HEK293T (cell line): ENCODE measurements at regions not wholly inside any gene's neighbourhood (a gene's known extent, or its start where the extent isn't known, plus 50 kb on each side); places are given as distances from the start of the nearest gene placed in this dataset.

Experiments
- CTCF ChIA-PET: fragments of 350-600 bp; formaldehyde crosslinking; extraction: SDS; loops from one replicate; lab custom pipeline; 2021; ENCODE audit warnings: antibody characterized with exemption, inconsistent platforms; lab: Yijun Ruan, JAX
- POLR2A ChIA-PET: fragments of 350-600 bp; formaldehyde crosslinking; extraction: SDS; loops from one replicate; lab custom pipeline; 2020; ENCODE audit warnings: antibody characterized with exemption, inconsistent platforms; lab: Yijun Ruan, JAX
- DNase-seq: peaks from one replicate; pipeline ENCODE4 v3.0.0; 2012; ENCODE audit warnings: mixed read lengths; ENCODE audit errors: extremely low spot score
- ARNT ChIP-seq: fragments of 450-650 bp; IDR thresholded peaks from 2 replicates; pipeline ENCODE4 v1.6.1; 2017; ENCODE audit warnings: mild to moderate bottlenecking
- BHLHE40 ChIP-seq: fragments of 450-650 bp; IDR thresholded peaks from 2 replicates; pipeline ENCODE4 v1.6.1; 2016; ENCODE audit warnings: mild to moderate bottlenecking, moderate library complexity, borderline replicate concordance
- CTBP1 ChIP-seq: fragments of 450-650 bp; IDR thresholded peaks from 2 replicates; pipeline ENCODE4 v1.6.1; 2016; ENCODE audit warnings: borderline replicate concordance
- ELF4 ChIP-seq: fragments of 450-650 bp; IDR thresholded peaks from 2 replicates; pipeline ENCODE4 v1.6.1; 2017; ENCODE audit warnings: antibody characterized with exemption
- FOXA1 ChIP-seq: fragments of 450-650 bp; IDR thresholded peaks from 2 replicates; pipeline ENCODE4 v1.6.1; 2016; ENCODE audit warnings: mild to moderate bottlenecking
- FOXK2 ChIP-seq: fragments of 450-650 bp; IDR thresholded peaks from 2 replicates; pipeline ENCODE4 v1.6.1; 2016; ENCODE audit warnings: mild to moderate bottlenecking
- FOXM1 ChIP-seq: fragments of 450-650 bp; IDR thresholded peaks from 2 replicates; pipeline ENCODE4 v1.6.1; 2017; ENCODE audit warnings: mild to moderate bottlenecking, borderline replicate concordance
- HDGF ChIP-seq: fragments of 450-650 bp; IDR thresholded peaks from 2 replicates; pipeline ENCODE4 v1.6.1; 2017; ENCODE audit warnings: antibody characterized with exemption, borderline replicate concordance
- L3MBTL2 ChIP-seq: fragments of 450-650 bp; conservative IDR thresholded peaks from 2 replicates; pipeline ENCODE4 v1.6.1; 2016; ENCODE audit warnings: mild to moderate bottlenecking
- LEF1 ChIP-seq: fragments of 450-650 bp; IDR thresholded peaks from 2 replicates; pipeline ENCODE4 v1.6.1; 2017; ENCODE audit warnings: mild to moderate bottlenecking, borderline replicate concordance
- NFRKB ChIP-seq: fragments of 450-650 bp; IDR thresholded peaks from 2 replicates; pipeline ENCODE4 v1.6.1; 2016; ENCODE audit warnings: mild to moderate bottlenecking, moderate library complexity
- SP1 ChIP-seq: fragments of 450-650 bp; IDR thresholded peaks from 2 replicates; pipeline ENCODE4 v1.6.1; 2017
- SUZ12 ChIP-seq: fragments of 450-650 bp; IDR thresholded peaks from 2 replicates; pipeline ENCODE4 v1.6.1; 2016; ENCODE audit warnings: mild to moderate bottlenecking
- TARDBP ChIP-seq: fragments of 450-650 bp; IDR thresholded peaks from 2 replicates; pipeline ENCODE4 v1.6.1; 2016
- ZNF384 ChIP-seq: fragments of 450-650 bp; IDR thresholded peaks from 2 replicates; pipeline ENCODE4 v1.6.1; 2016
- TF ChIP-seq, protein P1 (sequence below): fragments of 450-650 bp; IDR thresholded peaks from 2 replicates; pipeline ENCODE4 v1.6.1; 2016

DNA sequence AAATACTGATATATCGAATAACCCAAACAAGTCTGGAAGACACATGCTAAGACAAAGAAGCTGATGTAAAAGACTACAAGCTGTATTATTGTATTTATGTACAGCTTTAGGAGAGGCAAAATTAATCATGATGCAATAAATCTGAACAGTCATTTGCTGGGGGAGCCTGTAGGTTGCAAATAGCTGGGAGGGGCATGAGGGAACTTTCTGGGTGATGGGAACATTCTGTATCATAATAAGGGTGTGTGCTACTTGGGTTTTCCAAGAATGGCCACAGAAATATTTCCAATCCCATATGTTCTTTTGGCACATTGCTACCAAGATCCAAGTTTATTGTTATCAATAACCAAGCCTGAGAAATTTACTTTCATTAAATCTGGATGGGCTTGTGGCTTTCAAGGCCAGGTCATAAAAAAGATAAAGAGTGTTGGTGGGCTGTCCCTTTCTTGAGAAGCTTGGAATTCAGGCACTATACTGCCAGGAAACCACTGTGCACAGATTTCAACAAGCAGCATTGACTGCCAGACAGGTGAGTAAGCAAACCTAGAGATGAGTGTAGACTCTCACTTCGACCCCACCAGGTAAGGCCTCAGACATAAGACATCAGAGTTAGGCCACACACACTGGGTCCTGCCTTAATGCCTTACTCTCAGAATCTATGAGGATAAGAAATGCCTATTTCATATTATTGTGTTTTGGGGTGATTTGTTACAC, 629.7 kb upstream of the FZD8 start:
- POLR2A ChIA-PET: no interaction called here
- no peak for DNase-seq
- no peak for TF ChIP-seq ARNT
- no peak for TF ChIP-seq FOXA1
- no peak for TF ChIP-seq ZNF384
- TF ChIP-seq FOXM1: no peak
- no peak for TF ChIP-seq ELF4
- TF ChIP-seq SP1: no peak
- TF ChIP-seq NFRKB: no peak
- no peak for TF ChIP-seq SUZ12
- TF ChIP-seq, protein P1, sequence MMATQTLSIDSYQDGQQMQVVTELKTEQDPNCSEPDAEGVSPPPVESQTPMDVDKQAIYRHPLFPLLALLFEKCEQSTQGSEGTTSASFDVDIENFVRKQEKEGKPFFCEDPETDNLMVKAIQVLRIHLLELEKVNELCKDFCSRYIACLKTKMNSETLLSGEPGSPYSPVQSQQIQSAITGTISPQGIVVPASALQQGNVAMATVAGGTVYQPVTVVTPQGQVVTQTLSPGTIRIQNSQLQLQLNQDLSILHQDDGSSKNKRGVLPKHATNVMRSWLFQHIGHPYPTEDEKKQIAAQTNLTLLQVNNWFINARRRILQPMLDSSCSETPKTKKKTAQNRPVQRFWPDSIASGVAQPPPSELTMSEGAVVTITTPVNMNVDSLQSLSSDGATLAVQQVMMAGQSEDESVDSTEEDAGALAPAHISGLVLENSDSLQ: no peak
- TF ChIP-seq HDGF: no peak
- TF ChIP-seq LEF1: no peak
- no peak for TF ChIP-seq TARDBP
- CTCF ChIA-PET: no interaction called here

DNA sequence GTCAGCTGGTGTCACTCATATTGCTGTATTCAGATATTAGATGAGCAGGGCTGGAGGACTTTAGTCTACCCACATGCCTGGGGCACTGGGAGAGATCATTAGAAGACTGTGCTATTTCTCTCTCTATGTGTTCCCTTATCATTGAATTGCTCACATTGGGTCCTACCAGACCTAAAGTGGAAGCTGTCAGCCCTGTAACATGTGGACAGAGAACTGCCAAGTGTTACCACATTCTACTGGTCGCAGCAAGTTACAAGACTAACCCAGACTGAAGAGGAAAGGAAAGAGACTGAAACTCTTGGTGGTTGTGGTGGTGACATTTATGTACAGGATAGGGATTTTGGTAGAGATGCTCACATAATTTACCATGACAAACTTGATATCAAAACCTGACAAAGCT, 627.1 kb upstream of the FZD8 start:
- ChIA-PET CTCF (no interaction called here), POLR2A (no interaction called here)
- TF ChIP-seq ELF4: no peak
- TF ChIP-seq LEF1: no peak
- TF ChIP-seq SP1: no peak
- TF ChIP-seq ZNF384: no peak
- TF ChIP-seq CTBP1: no peak
- TF ChIP-seq, protein P1: no peak
- no peak for TF ChIP-seq HDGF
- TF ChIP-seq L3MBTL2: no peak
- TF ChIP-seq NFRKB: no peak
- no peak for TF ChIP-seq FOXA1
- no peak for TF ChIP-seq FOXK2
- TF ChIP-seq TARDBP: no peak
- no peak for TF ChIP-seq ARNT
- no peak for TF ChIP-seq SUZ12
- TF ChIP-seq FOXM1: no peak
- no peak for TF ChIP-seq BHLHE40
- no peak for DNase-seq

DNA sequence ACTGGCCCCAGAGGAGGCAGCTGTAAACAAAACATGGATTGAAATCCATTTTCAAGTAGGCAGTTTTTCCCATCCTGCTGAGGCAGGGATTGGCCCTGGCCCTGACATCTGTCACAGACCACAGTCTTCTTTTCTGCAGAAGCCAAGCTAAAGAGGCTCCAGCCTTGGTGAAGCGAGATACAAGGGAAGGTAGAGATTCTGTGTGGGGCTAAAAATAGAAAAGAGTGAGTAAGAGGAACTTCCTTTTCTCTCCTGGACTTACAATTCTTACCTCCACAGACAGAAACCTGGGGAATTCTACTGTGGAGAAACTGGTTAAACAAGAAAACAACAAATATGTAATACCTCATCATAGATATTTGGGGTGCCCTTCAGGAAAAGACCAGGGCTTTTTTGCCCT, 624.8 kb upstream of the FZD8 start:
- ChIA-PET POLR2A (no interaction called here), CTCF (no interaction called here)

DNA sequence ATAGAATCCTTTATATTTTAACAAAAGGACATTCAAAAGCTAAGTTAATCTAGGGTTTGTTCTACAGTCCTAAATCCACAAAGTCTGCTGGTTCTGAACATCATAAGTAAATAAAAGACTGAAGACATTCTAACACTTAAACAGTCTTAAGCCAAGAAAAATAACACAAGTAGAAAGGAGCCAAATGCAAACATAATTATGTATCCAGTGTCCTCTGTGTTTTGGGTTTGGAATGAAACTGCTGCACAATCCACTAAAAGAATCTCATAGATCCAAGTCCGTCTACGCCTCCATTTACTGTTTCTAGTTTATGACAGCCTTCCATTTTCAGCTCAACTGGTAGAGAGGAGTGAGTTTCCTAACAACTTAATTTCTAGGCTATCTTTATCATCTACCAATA, 623.6 kb upstream of the FZD8 start:
- ChIA-PET CTCF (no interaction called here), POLR2A (no interaction called here)
- no peak for DNase-seq
- TF ChIP-seq BHLHE40 (no peak), ZNF384 (no peak), SP1 (no peak), TARDBP (no peak), L3MBTL2 (no peak), NFRKB (no peak), CTBP1 (no peak), ELF4 (no peak), SUZ12 (no peak), FOXA1 (no peak), FOXM1 (no peak), LEF1 (no peak)

More for the DNA sequence above, 624.8 kb upstream of the FZD8 start:
- no peak for DNase-seq
- no peak for TF ChIP-seq CTBP1
- TF ChIP-seq LEF1: no peak
- no peak for TF ChIP-seq ZNF384
- TF ChIP-seq ARNT: no peak
- TF ChIP-seq HDGF: no peak
- no peak for TF ChIP-seq SP1
- TF ChIP-seq SUZ12: no peak
- no peak for TF ChIP-seq L3MBTL2
- TF ChIP-seq TARDBP: no peak
- TF ChIP-seq ELF4: no peak
- TF ChIP-seq, protein P1: no peak
- TF ChIP-seq NFRKB: no peak
- TF ChIP-seq FOXK2: no peak
- TF ChIP-seq FOXM1: no peak
- TF ChIP-seq BHLHE40: no peak
- no peak for TF ChIP-seq FOXA1

DNA sequence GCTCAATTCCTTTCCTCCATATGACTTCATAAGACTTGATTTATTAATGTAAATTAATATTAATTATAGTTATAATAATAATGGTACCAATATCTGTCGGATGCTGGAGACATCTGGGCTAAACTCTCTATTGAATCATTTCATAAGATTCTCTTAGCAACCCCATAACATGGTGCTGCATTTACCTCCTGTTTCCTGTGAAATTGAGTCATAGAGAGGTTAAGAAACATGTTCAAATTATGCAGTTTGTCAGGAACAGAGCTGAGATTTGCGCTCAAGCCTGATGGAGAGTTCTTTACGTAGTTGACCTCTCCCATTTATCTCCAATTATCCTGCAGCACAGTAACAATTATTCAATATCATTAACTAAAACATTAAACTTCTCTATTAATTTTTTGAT, 621.8 kb upstream of the FZD8 start:
- no peak for DNase-seq
- no peak for TF ChIP-seq SUZ12
- no peak for TF ChIP-seq ZNF384
- no peak for TF ChIP-seq HDGF
- POLR2A ChIA-PET: no interaction called here

DNA sequence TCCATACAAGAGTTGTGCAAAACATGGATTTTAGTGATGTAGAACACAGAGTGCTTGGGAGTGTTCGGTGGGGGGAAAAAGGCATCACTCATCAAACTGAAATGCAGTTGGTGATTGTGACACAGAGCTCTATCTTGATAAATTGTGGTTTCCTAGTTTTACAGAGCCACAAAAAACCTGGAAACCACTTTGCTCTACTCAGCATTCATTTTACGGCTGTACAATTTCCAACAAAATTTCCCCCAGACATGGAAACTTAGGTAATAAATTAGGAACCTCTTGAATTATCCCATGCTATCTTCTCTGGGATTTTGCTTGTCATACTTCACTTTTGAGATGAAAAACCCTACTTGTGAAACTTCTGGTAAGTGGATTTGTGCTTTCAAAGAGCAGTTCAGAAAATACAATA, 614.9 kb upstream of the FZD8 start:
- no peak for TF ChIP-seq NFRKB
- TF ChIP-seq LEF1: no peak
- TF ChIP-seq SP1: no peak
- no peak for TF ChIP-seq ZNF384
- TF ChIP-seq SUZ12: no peak
- no peak for TF ChIP-seq L3MBTL2
- TF ChIP-seq, protein P1: no peak
- no peak for TF ChIP-seq ARNT
- CTCF ChIA-PET: no interaction called here
- POLR2A ChIA-PET: no interaction called here
- DNase-seq: no peak

More for the DNA sequence above, 621.8 kb upstream of the FZD8 start:
- CTCF ChIA-PET: no interaction called here
